GM12873 (cell line): ENCODE measurements at regions not wholly inside any gene's neighbourhood (a gene's known extent, or its start where the extent isn't known, plus 50 kb on each side); places are given as distances from the start of the nearest gene placed in this dataset.

Source experiments
- TF ChIP-seq, protein P1 (sequence below): IDR thresholded peaks from 2 replicates; pipeline ENCODE4 v1.5.1; 2012; ENCODE audit warnings: low read depth, mild to moderate bottlenecking, moderate library complexity, low read length, control low read depth; ENCODE audit not compliant: insufficient read depth; ENCODE audit errors: missing control alignments

DNA sequence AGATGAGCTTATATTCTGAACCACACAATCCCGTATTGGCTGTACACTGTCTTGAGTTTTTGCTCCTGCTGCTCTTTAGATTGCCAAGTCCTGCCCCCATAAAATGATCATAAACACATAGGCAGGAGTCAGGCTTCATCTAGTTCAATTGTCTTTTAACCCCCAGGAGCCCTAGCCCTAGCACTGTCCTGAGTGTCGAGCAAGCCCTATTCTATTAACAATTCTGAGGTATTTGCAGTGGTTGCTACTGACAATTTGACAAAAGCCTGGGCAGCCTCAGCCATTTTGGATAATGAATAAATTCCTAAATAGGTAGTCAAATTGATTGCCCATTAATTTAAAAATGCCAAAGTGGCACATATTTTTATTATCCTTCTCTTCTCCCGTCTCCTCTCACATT, 257.2 kb downstream of the YTHDC2 start:
- TF ChIP-seq, protein P1, sequence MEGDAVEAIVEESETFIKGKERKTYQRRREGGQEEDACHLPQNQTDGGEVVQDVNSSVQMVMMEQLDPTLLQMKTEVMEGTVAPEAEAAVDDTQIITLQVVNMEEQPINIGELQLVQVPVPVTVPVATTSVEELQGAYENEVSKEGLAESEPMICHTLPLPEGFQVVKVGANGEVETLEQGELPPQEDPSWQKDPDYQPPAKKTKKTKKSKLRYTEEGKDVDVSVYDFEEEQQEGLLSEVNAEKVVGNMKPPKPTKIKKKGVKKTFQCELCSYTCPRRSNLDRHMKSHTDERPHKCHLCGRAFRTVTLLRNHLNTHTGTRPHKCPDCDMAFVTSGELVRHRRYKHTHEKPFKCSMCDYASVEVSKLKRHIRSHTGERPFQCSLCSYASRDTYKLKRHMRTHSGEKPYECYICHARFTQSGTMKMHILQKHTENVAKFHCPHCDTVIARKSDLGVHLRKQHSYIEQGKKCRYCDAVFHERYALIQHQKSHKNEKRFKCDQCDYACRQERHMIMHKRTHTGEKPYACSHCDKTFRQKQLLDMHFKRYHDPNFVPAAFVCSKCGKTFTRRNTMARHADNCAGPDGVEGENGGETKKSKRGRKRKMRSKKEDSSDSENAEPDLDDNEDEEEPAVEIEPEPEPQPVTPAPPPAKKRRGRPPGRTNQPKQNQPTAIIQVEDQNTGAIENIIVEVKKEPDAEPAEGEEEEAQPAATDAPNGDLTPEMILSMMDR: no peak

DNA sequence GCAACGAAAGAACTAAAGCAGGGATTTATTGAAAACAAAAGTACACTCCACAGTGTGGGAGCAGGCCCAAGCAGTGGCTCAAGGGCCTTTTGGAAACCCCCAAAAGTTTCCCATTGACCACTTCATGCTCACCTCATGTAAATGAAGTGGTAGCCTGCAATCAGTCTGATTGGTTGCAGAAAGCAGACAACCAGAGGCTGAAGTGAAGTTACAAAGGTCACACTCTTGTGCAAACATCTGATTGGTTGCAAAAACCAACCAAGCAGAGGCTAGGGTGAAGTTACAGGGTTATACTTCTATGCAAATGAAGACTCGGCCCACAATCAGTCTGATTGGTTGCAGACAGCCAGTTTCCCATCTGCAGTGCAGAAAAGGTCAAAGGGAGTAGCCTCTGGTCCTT, 258.0 kb downstream of the YTHDC2 start:
- TF ChIP-seq, protein P1: no peak

DNA sequence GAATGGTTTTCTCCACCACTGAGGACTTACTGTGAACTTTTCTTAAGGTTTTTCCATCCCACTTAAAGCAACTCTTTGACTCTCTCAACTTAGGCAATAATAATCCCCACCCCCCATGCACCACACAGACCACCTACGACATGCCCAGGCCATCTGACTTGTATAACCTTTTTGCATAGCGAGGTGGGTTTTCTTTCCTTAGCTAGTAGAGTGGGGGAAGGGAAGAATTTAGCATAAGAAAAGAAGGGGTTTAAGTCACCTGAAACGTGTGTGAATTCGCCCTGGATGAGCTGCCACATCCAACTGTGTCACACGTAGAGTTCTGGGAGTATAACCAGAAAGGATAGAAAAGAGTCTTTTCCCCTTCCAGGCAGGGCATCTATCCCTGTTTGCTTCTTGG, 262.7 kb downstream of the YTHDC2 start:
- TF ChIP-seq, protein P1: no peak

DNA sequence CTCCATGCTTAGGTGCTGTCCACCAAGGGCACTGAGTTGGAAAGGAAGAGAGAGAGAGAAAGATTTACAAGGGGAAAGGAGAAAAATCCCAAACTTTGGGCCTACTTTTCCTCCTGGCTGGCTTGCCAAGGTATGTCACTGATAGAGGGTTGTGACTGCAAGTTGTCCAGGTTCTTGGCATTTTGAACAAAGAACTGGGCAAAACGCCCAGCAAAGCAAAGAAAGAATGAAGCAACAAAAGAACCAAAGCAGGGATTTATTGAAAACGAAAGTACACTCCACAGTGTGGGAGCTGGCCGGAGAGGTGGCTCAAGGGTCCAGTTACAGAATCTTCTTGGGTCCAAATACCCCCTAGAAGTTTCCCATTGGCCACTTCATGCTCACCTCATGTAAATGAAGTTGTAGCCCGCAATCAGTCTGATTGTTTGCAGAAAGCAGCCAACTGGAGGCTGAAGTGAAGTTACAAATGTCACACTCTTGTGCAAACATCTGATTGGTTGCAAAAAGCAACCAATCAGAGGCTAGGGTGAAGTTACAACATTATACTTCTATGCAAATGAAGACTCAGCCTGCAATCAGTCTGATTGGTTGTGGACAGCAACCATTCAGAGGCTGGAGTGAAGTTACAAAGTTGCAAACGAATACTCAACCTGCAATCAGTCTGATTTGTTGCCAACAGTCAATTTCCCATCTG, 263.5 kb downstream of the YTHDC2 start:
- TF ChIP-seq, protein P1: no peak

DNA sequence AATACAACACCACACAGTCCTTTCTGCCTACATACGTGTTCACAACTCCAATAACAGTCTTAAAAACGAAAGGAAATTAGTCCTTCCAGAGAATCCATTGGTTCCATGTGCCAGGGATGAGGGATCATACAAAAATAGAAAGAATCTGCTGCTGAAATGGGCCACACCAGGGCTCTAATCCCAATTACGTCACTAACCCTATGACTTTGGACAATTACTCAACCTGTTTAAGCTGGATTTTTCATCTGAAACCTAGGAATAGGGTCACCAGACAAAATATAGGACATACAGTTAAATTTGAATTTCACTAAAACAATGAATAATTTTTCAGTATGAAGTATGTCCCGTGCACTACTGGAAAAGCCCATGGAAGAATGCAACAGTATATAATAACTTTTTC, 264.7 kb downstream of the YTHDC2 start:
- TF ChIP-seq, protein P1: no peak

DNA sequence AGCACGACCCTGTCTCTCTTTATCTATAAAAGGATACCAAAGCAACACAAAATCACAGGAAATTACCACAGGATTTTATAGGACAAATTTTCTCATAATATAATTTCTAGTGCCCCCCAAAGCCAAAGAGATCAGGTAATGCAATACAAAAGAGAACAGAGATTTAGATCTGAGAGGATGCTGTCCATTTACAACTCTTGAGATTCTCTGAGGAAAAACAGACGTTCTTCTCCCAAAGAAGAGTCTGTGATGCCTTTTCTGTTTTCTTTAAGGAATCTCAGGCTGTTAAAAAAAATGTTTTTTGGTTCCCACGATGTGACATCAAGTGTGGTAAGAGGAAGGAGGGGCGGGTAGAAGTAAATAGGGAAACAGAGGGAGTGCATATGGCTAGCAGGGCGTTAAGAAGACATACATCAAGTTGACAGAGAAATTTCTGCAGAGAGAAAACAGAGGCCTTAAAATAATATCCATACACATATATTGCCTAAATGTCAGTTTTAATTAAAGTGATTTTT, 274.7 kb downstream of the YTHDC2 start:
- TF ChIP-seq, protein P1: no peak

DNA sequence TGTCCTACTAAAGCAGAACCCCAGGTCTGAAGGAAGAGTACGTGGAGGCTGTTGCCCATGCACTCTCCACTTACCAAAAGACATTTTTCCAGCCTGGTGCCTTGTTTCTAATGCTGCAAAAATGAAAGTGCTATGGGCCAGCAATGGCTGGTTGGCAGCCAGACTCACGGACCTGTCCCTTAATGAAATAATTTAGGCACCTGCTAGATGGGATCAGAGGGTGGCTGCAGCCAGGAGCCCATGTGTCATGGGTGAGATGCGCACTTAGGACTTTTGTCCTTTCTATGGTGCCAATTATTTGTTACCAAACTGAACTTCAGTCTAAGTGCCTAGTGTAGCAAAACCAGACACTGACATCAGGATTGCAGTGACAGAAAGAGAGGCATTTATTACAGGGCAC, 276.3 kb downstream of the YTHDC2 start:
- TF ChIP-seq, protein P1: no peak

DNA sequence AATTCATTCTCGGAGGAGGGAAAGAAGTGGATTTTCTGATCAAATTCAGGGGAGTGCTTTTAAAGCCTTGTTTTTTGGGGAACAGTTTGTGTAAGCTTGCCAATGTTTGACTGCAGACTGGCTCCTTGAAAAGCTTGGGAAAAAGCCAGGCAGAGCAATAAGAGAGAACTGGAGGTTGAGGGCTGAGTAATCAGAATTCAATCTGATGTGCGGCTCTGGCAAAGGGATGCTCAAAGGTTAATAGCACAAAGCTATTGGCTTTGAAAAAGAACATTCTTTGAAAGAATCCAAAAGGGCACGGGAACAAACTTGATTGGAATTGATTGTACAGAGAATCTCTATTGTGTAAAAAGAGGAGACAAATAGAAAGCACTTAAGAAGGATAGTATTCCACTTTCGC, 279.3 kb downstream of the YTHDC2 start:
- TF ChIP-seq, protein P1: no peak
